ENCODE measurements at regions not wholly inside any gene's neighbourhood (a gene's known extent, or its start where the extent isn't known, plus 50 kb on each side); places are given as distances from the start of the nearest gene placed in this dataset.

GRCh38 chr9:90024823-90025222, 420.0 kb downstream of the GADD45G start:
- whole genome bisulfite sequencing, 2 donors (ENCODE audit: low coverage in 1 of 2) = 49 to 80% methylated on average over 2 to 9 of the region's 9 CpGs
- intact Hi-C loops (cut with DNase I; ENCODE audit: low total_unique reads) = no loop called here

GRCh38 chr9:90025816-90026215, 421.0 kb downstream of the GADD45G start:
- no peaks in the 10 kb centered on the region for H3K4me1 ChIP-seq
- H3K4me3 ChIP-seq = no peak overlapping the region
- no peak for DNase-seq
- WGBS, 2 donors (ENCODE audit: low coverage in 1 of 2) = 50 to 88% methylated on average over 3 of the region's 3 CpGs
- in situ Hi-C loops (cut with MboI; ENCODE audit: low pct_ligation_motif_present in 1 of 4, low pct_unique_long_range_greater_than_20kb in 1 of 4, low sequenced_read_pairs in 3 of 4) = no loop called here
- no peak overlapping the region for H3K27ac ChIP-seq
- TF ChIP-seq POLR2A (IDR thresholded peaks at IDR 0.05) (no peak), CTCF (IDR thresholded peaks at IDR 0.05) (no peak), EP300 (IDR thresholded peaks at IDR 0.05; ENCODE audit: low read depth) (no peak), POLR2AphosphoS5 (IDR thresholded peaks at IDR 0.05) (no peak)
- no peaks in the 10 kb centered on the region for H3K9me3 ChIP-seq
- no peaks in the 10 kb centered on the region for H3K27me3 ChIP-seq
- intact Hi-C loops (cut with DNase I; ENCODE audit: low total_unique reads) = no loop called here
- no peaks in the 10 kb centered on the region for H3K36me3 ChIP-seq

More at GRCh38 chr9:90024823-90025222, 420.0 kb downstream of the GADD45G start:
- H3K4me3 ChIP-seq = no peak overlapping the region
- H3K4me1 ChIP-seq = no peaks in the 10 kb centered on the region
- TF ChIP-seq POLR2A (IDR thresholded peaks at IDR 0.05) = no peak
- TF ChIP-seq POLR2AphosphoS5 (IDR thresholded peaks at IDR 0.05) = no peak
- no peak for TF ChIP-seq EP300 (IDR thresholded peaks at IDR 0.05; ENCODE audit: low read depth)
- no peak for TF ChIP-seq CTCF (IDR thresholded peaks at IDR 0.05)
- H3K27me3 ChIP-seq = no peaks in the 10 kb centered on the region
- in situ Hi-C loops (cut with MboI; ENCODE audit: low pct_ligation_motif_present in 1 of 4, low pct_unique_long_range_greater_than_20kb in 1 of 4, low sequenced_read_pairs in 3 of 4) = no loop called here
- H3K36me3 ChIP-seq = no peaks in the 10 kb centered on the region
- DNase-seq = no peak
- no peak overlapping the region for H3K27ac ChIP-seq
- no peaks in the 10 kb centered on the region for H3K9me3 ChIP-seq

GRCh38 chr9:90027296-90027790, 422.5 kb downstream of the GADD45G start:
- Histone ChIP-seq H3K4me3 (no peak overlapping the region), H3K9me3 (no peaks in the 10 kb centered on the region), H3K36me3 (no peaks in the 10 kb centered on the region), H3K4me1 (no peaks in the 10 kb centered on the region), H3K27ac (no peak overlapping the region), H3K27me3 (no peaks in the 10 kb centered on the region)
- intact Hi-C loops (cut with DNase I; ENCODE audit: low total_unique reads) = no loop called here
- TF ChIP-seq POLR2AphosphoS5 (IDR thresholded peaks at IDR 0.05) (no peak), POLR2A (IDR thresholded peaks at IDR 0.05) (no peak), EP300 (IDR thresholded peaks at IDR 0.05; ENCODE audit: low read depth) (no peak), CTCF (IDR thresholded peaks at IDR 0.05) (no peak)
- in situ Hi-C loops (cut with MboI; ENCODE audit: low pct_ligation_motif_present in 1 of 4, low pct_unique_long_range_greater_than_20kb in 1 of 4, low sequenced_read_pairs in 3 of 4) = no loop called here
- 89% methylated on average over 1 of the region's 1 CpG; no CpG with 5 or more reads in 1 of the 2 donors for WGBS, 2 donors (ENCODE audit: low coverage in 1 of 2)
- no peak for DNase-seq

GRCh38 chr9:90029386-90029785, 424.6 kb downstream of the GADD45G start:
- Histone ChIP-seq H3K4me1 (no peaks in the 10 kb centered on the region), H3K27me3 (no peaks in the 10 kb centered on the region), H3K9me3 (no peaks in the 10 kb centered on the region), H3K36me3 (no peaks in the 10 kb centered on the region), H3K4me3 (no peak overlapping the region), H3K27ac (no peak overlapping the region)
- WGBS, 2 donors (ENCODE audit: low coverage in 1 of 2) = 61% methylated on average over 1 of the region's 1 CpG; no CpG with 5 or more reads in 1 of the 2 donors
- no peak for TF ChIP-seq EP300 (IDR thresholded peaks at IDR 0.05; ENCODE audit: low read depth)
- TF ChIP-seq POLR2AphosphoS5 (IDR thresholded peaks at IDR 0.05) = no peak
- no peak for TF ChIP-seq CTCF (IDR thresholded peaks at IDR 0.05)
- TF ChIP-seq POLR2A (IDR thresholded peaks at IDR 0.05) = no peak
- intact Hi-C loops (cut with DNase I; ENCODE audit: low total_unique reads) = no loop called here
- in situ Hi-C loops (cut with MboI; ENCODE audit: low pct_ligation_motif_present in 1 of 4, low pct_unique_long_range_greater_than_20kb in 1 of 4, low sequenced_read_pairs in 3 of 4) = no loop called here
- DNase-seq = no peak
